ENCODE measurements at regions not wholly inside any gene's neighbourhood (a gene's known extent, or its start where the extent isn't known, plus 50 kb on each side); places are given as distances from the start of the nearest gene placed in this dataset.

GRCh38 chr2:217413193-217413592 is 553.3 kb upstream of the TNP1 start:
- DNase-seq (ENCODE audit: low read depth, low spot score) = no peak
- Histone ChIP-seq H3K27ac (ENCODE audit: control insufficient read depth, insufficient read depth) (no peak overlapping the region), H4K20me1 (ENCODE audit: control insufficient read depth, insufficient read depth) (no peaks in the 10 kb centered on the region), H2AFZ (ENCODE audit: control insufficient read depth, low read depth, low read length) (no peak overlapping the region), H3K36me3 (ENCODE audit: control insufficient read depth in 2 of 2, insufficient read depth in 2 of 2, low read length in 1 of 2) (no peaks in the 10 kb centered on the region), H3K4me2 (ENCODE audit: control insufficient read depth, insufficient read depth) (no peak overlapping the region), H3K4me1 (ENCODE audit: control insufficient read depth, insufficient read depth, low read length) (peaks cover 9% of the 10 kb centered on the region), H3K9me3 (replicated peaks; ENCODE audit: control insufficient read depth, insufficient read depth, low read length) (no peaks in the 10 kb centered on the region), H3K9ac (ENCODE audit: control insufficient read depth, insufficient read depth, low read length) (no peak overlapping the region), H3K27me3 (replicated peaks in 1 of 2; ENCODE audit: control insufficient read depth in 2 of 2, insufficient read depth in 2 of 2, low read length in 1 of 2) (no peaks in the 10 kb centered on the region), H3K4me3 (no peak overlapping the region), H3K79me2 (ENCODE audit: control insufficient read depth, insufficient read depth, low read length) (no peaks in the 10 kb centered on the region)
- intact Hi-C loops (cut with micrococcal nuclease; ENCODE audit: unreplicated experiment) = no loop called here
- no peak for TF ChIP-seq MTA3 (IDR thresholded peaks at IDR 0.05; ENCODE audit: borderline replicate concordance, low read length)
- TF ChIP-seq PAX5 (IDR thresholded peaks at IDR 0.05; ENCODE audit: borderline replicate concordance, low read depth, low read length) = no peak
- TF ChIP-seq ZNF622 (IDR thresholded peaks at IDR 0.05) = no peak
- no peak for TF ChIP-seq SUZ12 (IDR thresholded peaks at IDR 0.05; ENCODE audit: unreplicated experiment)
- no peak for TF ChIP-seq CEBPZ (IDR thresholded peaks at IDR 0.05; ENCODE audit: low read depth, low read length)
- no peak for TF ChIP-seq BMI1 (IDR thresholded peaks at IDR 0.05; ENCODE audit: borderline replicate concordance)
- TF ChIP-seq NFIC (IDR thresholded peaks at IDR 0.05; ENCODE audit: low read depth, low read length) = no peak
- TF ChIP-seq ELK1 (IDR thresholded peaks at IDR 0.05; ENCODE audit: low read depth, low read length) = no peak
- ChIA-PET SMC1A (ENCODE audit: uncharacterized antibody, unreplicated experiment) (no interaction called here), CTCF (no interaction called here), RAD21 (ENCODE audit: unreplicated experiment) (no interaction called here), POLR2A (interaction anchor here (0.5 kb wide), 1 partner anchor 1319 kb away, joined by 3 read pairs; no protein-coding TSS in a partner anchor)
- FAIRE-seq = no peak
- in situ Hi-C loops (cut with MboI) = no loop called here
- ATAC-seq = no peak
- no TSS peak for BruUV-seq (replicated peaks)
- 67% methylated on average over 5 of the region's 5 CpGs for WGBS (ENCODE audit: insufficient coverage, insufficient replicate concordance, low lambda C conversion rate, missing lambda C conversion rate)

Data from GM12878 (cell line).